Activated T-cell treated with anti-CD3 and anti-CD28 coated beads for 48 hours (primary cell): ENCODE measurements at regions not wholly inside any gene's neighbourhood (a gene's known extent, or its start where the extent isn't known, plus 50 kb on each side); places are given as distances from the start of the nearest gene placed in this dataset.

Source experiments
- DNase-seq: peaks from one replicate; pipeline ENCODE4 v3.0.0-alpha.2; 2020; ENCODE audit warnings: low read depth

- no peak for DNase-seq
Measured at GRCh38 chr22:48708558-48709245, 1119.0 kb downstream of the BRD1 start.

- no peak for DNase-seq
Measured at GRCh38 chr22:48707763-48708557, 1119.7 kb downstream of the BRD1 start.

GRCh38 chr22:48706934-48707762 lies 1120.5 kb downstream of the BRD1 start:
- no peak for DNase-seq

GRCh38 chr22:48705917-48706605 lies 1121.6 kb downstream of the BRD1 start:
- DNase-seq = no peak

GRCh38 chr22:48705159-48705916 lies 1122.3 kb downstream of the BRD1 start:
- no peak for DNase-seq

- no peak for DNase-seq
Measured at GRCh38 chr22:48704335-48704734, 1123.3 kb downstream of the BRD1 start.

- DNase-seq = no peak
Measured at GRCh38 chr22:48703265-48703941, 1124.3 kb downstream of the BRD1 start.

- DNase-seq = no peak
Measured at GRCh38 chr22:48702573-48703264, 1125.0 kb downstream of the BRD1 start.

GRCh38 chr22:48701296-48702030 lies 1126.2 kb downstream of the BRD1 start:
- DNase-seq = no peak

- no peak for DNase-seq
Measured at GRCh38 chr22:48700566-48701295, 1126.9 kb downstream of the BRD1 start.

GRCh38 chr22:48700180-48700565 lies 1127.5 kb downstream of the BRD1 start:
- DNase-seq = no peak

GRCh38 chr22:48699511-48699910 lies 1128.2 kb downstream of the BRD1 start:
- DNase-seq = no peak

GRCh38 chr22:48698618-48699017 lies 1129.1 kb downstream of the BRD1 start:
- no peak for DNase-seq

- DNase-seq = no peak
Measured at GRCh38 chr22:48697694-48698276, 1129.9 kb downstream of the BRD1 start.

GRCh38 chr22:48697223-48697622 lies 1130.5 kb downstream of the BRD1 start:
- no peak for DNase-seq

GRCh38 chr22:48696371-48696770 lies 1131.3 kb downstream of the BRD1 start:
- no peak for DNase-seq

GRCh38 chr22:48695731-48696305 lies 1131.9 kb downstream of the BRD1 start:
- DNase-seq = no peak

GRCh38 chr22:48695251-48695650 lies 1132.4 kb downstream of the BRD1 start:
- DNase-seq = no peak
